ENCODE measurements at regions not wholly inside any gene's neighbourhood (a gene's known extent, or its start where the extent isn't known, plus 50 kb on each side); places are given as distances from the start of the nearest gene placed in this dataset.

GRCh38 chr9:89657295-89657694 lies 52.5 kb downstream of the GADD45G start:
- TF ChIP-seq CTCF (conservative IDR thresholded peaks at IDR 0.05 in 1 of 2, IDR thresholded peaks at IDR 0.05 in 1 of 2; ENCODE audit: extremely low read depth in 1 of 2, insufficient read depth in 1 of 2, low read depth in 1 of 2, low read length in 2 of 2) = no peak
- TF ChIP-seq EZH2 (IDR thresholded peaks at IDR 0.05; ENCODE audit: borderline replicate concordance, low read length) = no peak

Measured in mammary epithelial cell (primary cell).